Hepatocyte (in vitro differentiated cells): ENCODE measurements at regions not wholly inside any gene's neighbourhood (a gene's known extent, or its start where the extent isn't known, plus 50 kb on each side); places are given as distances from the start of the nearest gene placed in this dataset.

Source experiments
- DNase-seq: peaks from one replicate; pipeline ENCODE4 v3.0.0-alpha.2; 2016; ENCODE audit warnings: low spot score
- H2AFZ ChIP-seq: fragments of 200-600 bp; sonication (generic); 2 replicates; pipeline ENCODE4 v1.6.0; 2016; ENCODE audit warnings: antibody characterized with exemption, mild to moderate bottlenecking
- H3K27ac ChIP-seq: fragments of 200-600 bp; sonication (generic); 2 replicates; pipeline ENCODE4 v1.5.1; 2016; ENCODE audit warnings: mild to moderate bottlenecking
- H3K27me3 ChIP-seq: fragments of 200-600 bp; sonication (generic); 2 replicates; pipeline ENCODE4 v1.6.1; 2016
- H3K36me3 ChIP-seq: fragments of 200-600 bp; sonication (generic); replicated peaks from 2 replicates; pipeline ENCODE4 v1.5.1; 2016; ENCODE audit warnings: low read depth; ENCODE audit not compliant: insufficient read depth
- H3K4me1 ChIP-seq: fragments of 200-600 bp; sonication (generic); 2 replicates; pipeline ENCODE4 v1.5.1; 2016; ENCODE audit warnings: mild to moderate bottlenecking, moderate library complexity; ENCODE audit not compliant: insufficient read depth
- H3K4me2 ChIP-seq: fragments of 200-600 bp; sonication (generic); 2 replicates; pipeline ENCODE4 v1.6.0; 2016
- H3K4me3 ChIP-seq: fragments of 200-600 bp; sonication (generic); 2 replicates; pipeline ENCODE4 v1.5.1; 2016; ENCODE audit warnings: mild to moderate bottlenecking
- H3K79me2 ChIP-seq: fragments of 200-600 bp; sonication (generic); 2 replicates; pipeline ENCODE4 v1.6.0; 2017; ENCODE audit warnings: mild to moderate bottlenecking
- H3K9me2 ChIP-seq: fragments of 200-600 bp; sonication (generic); replicated peaks from 2 replicates; pipeline ENCODE4 v1.6.0; 2017; ENCODE audit warnings: mild to moderate bottlenecking; ENCODE audit not compliant: insufficient read depth
- H3K9me3 ChIP-seq: fragments of 200-600 bp; sonication (generic); 2 replicates; pipeline ENCODE4 v1.5.1; 2016; ENCODE audit warnings: low read depth, mild to moderate bottlenecking
- H4K20me1 ChIP-seq: fragments of 200-600 bp; sonication (generic); 2 replicates; pipeline ENCODE4 v1.6.0; 2016; ENCODE audit warnings: mild to moderate bottlenecking; ENCODE audit not compliant: insufficient read depth, poor library complexity, severe bottlenecking
- CTCF ChIP-seq: fragments of 200-600 bp; sonication (generic); IDR thresholded peaks from 2 replicates; pipeline ENCODE4 v1.5.1; 2016; ENCODE audit warnings: antibody characterized with exemption, mild to moderate bottlenecking; ENCODE audit not compliant: poor library complexity
- EZH2 ChIP-seq: fragments of 200-600 bp; sonication (generic); IDR thresholded peaks from 2 replicates; pipeline ENCODE4 v1.6.1; 2016; ENCODE audit warnings: antibody characterized with exemption, mild to moderate bottlenecking, borderline replicate concordance
- EZH2phosphoT487 ChIP-seq: fragments of 200-600 bp; sonication (generic); IDR thresholded peaks from one replicate; pipeline ENCODE4 v1.6.1; 2018; ENCODE audit warnings: antibody characterized with exemption, mild to moderate bottlenecking, low read depth, moderate library complexity; ENCODE audit not compliant: unreplicated experiment, severe bottlenecking
- WGBS: methylation state at CpG from one replicate; pipeline ENCODE4 v1.1.6; 2016; ENCODE audit warnings: low lambda C conversion rate; ENCODE audit errors: missing lambda C conversion rate; 5-methylcytosine and 5-hydroxymethylcytosine counted together

GRCh38 chr12:105998561-105998960 lies 140.2 kb downstream of the NUAK1 start:
- WGBS, result 71% methylated on average over 1 of the region's 1 CpG

GRCh38 chr12:106000382-106001104 lies 138.2 kb downstream of the NUAK1 start:
- Histone ChIP-seq H3K4me3 (no peak overlapping the region), H3K4me2 (no peak overlapping the region), H3K9me2 (no peaks in the 10 kb centered on the region), H3K79me2 (no peaks in the 10 kb centered on the region), H3K9me3 (no peaks in the 10 kb centered on the region), H4K20me1 (no peaks in the 10 kb centered on the region), H3K4me1 (no peaks in the 10 kb centered on the region), H3K27me3 (peaks cover 10% of the 10 kb centered on the region), H3K27ac (no peak overlapping the region), H3K36me3 (no peaks in the 10 kb centered on the region), H2AFZ (no peak overlapping the region)
- no peak for TF ChIP-seq EZH2phosphoT487
- TF ChIP-seq EZH2, result no peak
- no peak for TF ChIP-seq CTCF
- peak; percentile 17 for DNase-seq
- WGBS, result 80% methylated on average over 3 of the region's 3 CpGs

More at GRCh38 chr12:105998561-105998960, 140.2 kb downstream of the NUAK1 start:
- TF ChIP-seq CTCF (no peak), EZH2 (no peak), EZH2phosphoT487 (no peak)
- no peak overlapping the region for H3K27ac ChIP-seq
- H3K4me3 ChIP-seq, result no peak overlapping the region
- H3K9me3 ChIP-seq, result no peaks in the 10 kb centered on the region
- no peaks in the 10 kb centered on the region for H3K36me3 ChIP-seq
- H3K4me2 ChIP-seq, result no peak overlapping the region
- no peaks in the 10 kb centered on the region for H3K9me2 ChIP-seq
- no peaks in the 10 kb centered on the region for H3K4me1 ChIP-seq
- DNase-seq, result no peak
- H3K79me2 ChIP-seq, result no peaks in the 10 kb centered on the region
- no peak overlapping the region for H2AFZ ChIP-seq
- peaks cover 14% of the 10 kb centered on the region for H3K27me3 ChIP-seq
- no peaks in the 10 kb centered on the region for H4K20me1 ChIP-seq

- WGBS, result 78% methylated on average over 2 of the region's 2 CpGs
- H3K4me1 ChIP-seq, result no peaks in the 10 kb centered on the region
- no peaks in the 10 kb centered on the region for H3K36me3 ChIP-seq
- H3K4me3 ChIP-seq, result no peak overlapping the region
- DNase-seq, result no peak
- no peaks in the 10 kb centered on the region for H3K79me2 ChIP-seq
- no peak overlapping the region for H3K27ac ChIP-seq
- peaks cover 10% of the 10 kb centered on the region for H3K27me3 ChIP-seq
- no peak overlapping the region for H2AFZ ChIP-seq
- H3K9me2 ChIP-seq, result no peaks in the 10 kb centered on the region
- no peaks in the 10 kb centered on the region for H4K20me1 ChIP-seq
- TF ChIP-seq CTCF (no peak), EZH2phosphoT487 (no peak), EZH2 (no peak)
- H3K4me2 ChIP-seq, result no peak overlapping the region
- no peaks in the 10 kb centered on the region for H3K9me3 ChIP-seq
Observed at GRCh38 chr12:106001105-106001836, 137.5 kb downstream of the NUAK1 start.
